Mesodermal cell (in vitro differentiated cells): ENCODE measurements at regions not wholly inside any gene's neighbourhood (a gene's known extent, or its start where the extent isn't known, plus 50 kb on each side); places are given as distances from the start of the nearest gene placed in this dataset.

Experiments used
- H3K27ac ChIP-seq: 2 replicates; pipeline ENCODE4 v1.7.0; 2013; ENCODE audit warnings: mild to moderate bottlenecking, low read depth, low read length, moderate library complexity; ENCODE audit not compliant: severe bottlenecking
- H3K36me3 ChIP-seq: 2 replicates; pipeline ENCODE4 v1.7.1; 2013; ENCODE audit warnings: mild to moderate bottlenecking, low read length, moderate library complexity; ENCODE audit not compliant: control insufficient read depth, insufficient read depth
- H3K4me1 ChIP-seq: one replicate; pipeline ENCODE4 v1.7.1; 2013; ENCODE audit warnings: mild to moderate bottlenecking, low read length; ENCODE audit not compliant: insufficient read depth, control insufficient read depth, poor library complexity, severe bottlenecking
- H3K4me3 ChIP-seq: 2 replicates; pipeline ENCODE4 v1.7.0; 2013; ENCODE audit warnings: low read length, control low read depth, mild to moderate bottlenecking; ENCODE audit not compliant: insufficient read depth, poor library complexity, severe bottlenecking; ENCODE audit errors: extremely low read depth
- H3K9me3 ChIP-seq: 2 replicates; pipeline ENCODE4 v1.7.1; 2013; ENCODE audit warnings: mild to moderate bottlenecking, low read length, moderate library complexity; ENCODE audit not compliant: control insufficient read depth
- WGBS, 2 experiments: methylation state at CpG; one replicate each; pipeline ENCODE4 v1.1.5; 2013; ENCODE audit warnings: missing lambda C conversion rate in 2 of 2; ENCODE audit not compliant: insufficient coverage in 2 of 2; 5-methylcytosine and 5-hydroxymethylcytosine counted together

- no peaks in the 10 kb centered on the region for H3K36me3 ChIP-seq
- no peak overlapping the region for H3K27ac ChIP-seq
- no peaks in the 10 kb centered on the region for H3K4me1 ChIP-seq
- no peak overlapping the region for H3K4me3 ChIP-seq
- WGBS, 2 experiments: 80% methylated on average over 1 of the region's 2 CpGs; no CpG with 5 or more reads in 1 of the 2 experiments
- no peaks in the 10 kb centered on the region for H3K9me3 ChIP-seq
Observed at GRCh38 chr4:97103252-97103651, 1040.0 kb downstream of the STPG2 start.

GRCh38 chr4:97104006-97104405, 1039.3 kb downstream of the STPG2 start:
- no peak overlapping the region for H3K4me3 ChIP-seq
- H3K27ac ChIP-seq: no peak overlapping the region
- H3K36me3 ChIP-seq: no peaks in the 10 kb centered on the region
- no peaks in the 10 kb centered on the region for H3K4me1 ChIP-seq
- H3K9me3 ChIP-seq: no peaks in the 10 kb centered on the region
- 100% methylated on average over 1 of the region's 2 CpGs for WGBS, 2 experiments

GRCh38 chr4:97104666-97105065, 1038.6 kb downstream of the STPG2 start:
- Histone ChIP-seq H3K4me1 (no peaks in the 10 kb centered on the region), H3K9me3 (no peaks in the 10 kb centered on the region), H3K4me3 (no peak overlapping the region), H3K36me3 (no peaks in the 10 kb centered on the region), H3K27ac (no peak overlapping the region)
- WGBS, 2 experiments: 83 to 85% methylated on average over 1 to 2 of the region's 3 CpGs

- Histone ChIP-seq H3K9me3 (no peaks in the 10 kb centered on the region), H3K36me3 (no peaks in the 10 kb centered on the region), H3K27ac (no peak overlapping the region), H3K4me1 (no peaks in the 10 kb centered on the region), H3K4me3 (no peak overlapping the region)
- no CpG with 5 or more reads among the region's 3 CpGs for WGBS, 2 experiments
Observed at GRCh38 chr4:97105347-97106099, 1037.8 kb downstream of the STPG2 start.

GRCh38 chr4:97106161-97106560, 1037.1 kb downstream of the STPG2 start:
- H3K4me3 ChIP-seq: no peak overlapping the region
- no peak overlapping the region for H3K27ac ChIP-seq
- H3K4me1 ChIP-seq: no peaks in the 10 kb centered on the region
- no peaks in the 10 kb centered on the region for H3K9me3 ChIP-seq
- no peaks in the 10 kb centered on the region for H3K36me3 ChIP-seq

- H3K4me1 ChIP-seq: no peaks in the 10 kb centered on the region
- H3K4me3 ChIP-seq: no peak overlapping the region
- no CpG with 5 or more reads among the region's 1 CpG for WGBS, 2 experiments
- H3K27ac ChIP-seq: no peak overlapping the region
- no peaks in the 10 kb centered on the region for H3K36me3 ChIP-seq
- no peaks in the 10 kb centered on the region for H3K9me3 ChIP-seq
Observed at GRCh38 chr4:97110506-97110905, 1032.8 kb downstream of the STPG2 start.

- no peaks in the 10 kb centered on the region for H3K36me3 ChIP-seq
- no peaks in the 10 kb centered on the region for H3K4me1 ChIP-seq
- no peaks in the 10 kb centered on the region for H3K9me3 ChIP-seq
- no peak overlapping the region for H3K27ac ChIP-seq
- H3K4me3 ChIP-seq: no peak overlapping the region
- WGBS, 2 experiments: 0% methylated on average over 1 of the region's 2 CpGs; no CpG with 5 or more reads in 1 of the 2 experiments
Observed at GRCh38 chr4:97116511-97116910, 1026.8 kb downstream of the STPG2 start.

- Histone ChIP-seq H3K4me1 (no peaks in the 10 kb centered on the region), H3K4me3 (no peak overlapping the region), H3K27ac (no peak overlapping the region), H3K36me3 (no peaks in the 10 kb centered on the region), H3K9me3 (no peaks in the 10 kb centered on the region)
- WGBS, 2 experiments: no CpG with 5 or more reads among the region's 1 CpG
Observed at GRCh38 chr4:97121493-97121892, 1021.8 kb downstream of the STPG2 start.

- WGBS, 2 experiments: 90 to 97% methylated on average over 3 to 4 of the region's 4 CpGs
- Histone ChIP-seq H3K27ac (no peak overlapping the region), H3K9me3 (no peaks in the 10 kb centered on the region), H3K4me3 (no peak overlapping the region), H3K4me1 (no peaks in the 10 kb centered on the region), H3K36me3 (no peaks in the 10 kb centered on the region)
Observed at GRCh38 chr4:97123573-97123972, 1019.7 kb downstream of the STPG2 start.

- Histone ChIP-seq H3K27ac (no peak overlapping the region), H3K36me3 (no peaks in the 10 kb centered on the region), H3K9me3 (no peaks in the 10 kb centered on the region), H3K4me3 (no peak overlapping the region), H3K4me1 (no peaks in the 10 kb centered on the region)
- 60% methylated on average over 2 of the region's 3 CpGs; no CpG with 5 or more reads in 1 of the 2 experiments for WGBS, 2 experiments
Observed at GRCh38 chr4:97132435-97132834, 1010.8 kb downstream of the STPG2 start.

GRCh38 chr4:97134456-97134855, 1008.8 kb downstream of the STPG2 start:
- Histone ChIP-seq H3K9me3 (no peaks in the 10 kb centered on the region), H3K4me3 (no peak overlapping the region), H3K36me3 (no peaks in the 10 kb centered on the region), H3K4me1 (no peaks in the 10 kb centered on the region), H3K27ac (no peak overlapping the region)
- 64 to 71% methylated on average over 2 of the region's 2 CpGs for WGBS, 2 experiments
